ENCODE measurements at regions not wholly inside any gene's neighbourhood (a gene's known extent, or its start where the extent isn't known, plus 50 kb on each side); places are given as distances from the start of the nearest gene placed in this dataset.

GRCh38 chr13:90027409-90027808, 1320.1 kb upstream of the MIR17HG start:
- no peak for DNase-seq (ENCODE audit: low read depth)
- H3K4me3 ChIP-seq (ENCODE audit: low read depth, low read length), result no peak overlapping the region
- no peak for TF ChIP-seq CTCF (IDR thresholded peaks at IDR 0.05; ENCODE audit: insufficient read depth, low read length)

DNA sequence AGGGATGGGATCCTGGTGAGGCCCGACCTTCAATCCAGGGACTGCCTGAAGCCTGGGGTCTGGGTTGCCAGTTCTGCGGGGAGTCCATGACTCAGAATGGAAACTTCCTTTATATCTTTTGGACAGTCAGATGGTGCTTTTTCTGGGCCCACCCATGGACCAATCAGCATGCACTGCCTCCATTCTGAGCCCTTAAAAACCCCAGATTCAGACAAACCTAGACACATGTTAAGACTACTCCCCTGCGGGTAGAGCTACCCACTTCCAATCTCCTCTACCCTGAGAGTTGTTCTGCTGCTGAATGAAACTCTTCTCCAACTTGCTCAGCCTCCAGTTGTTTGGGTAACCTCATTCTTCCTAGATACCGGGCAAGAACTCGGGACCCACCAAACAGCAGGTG, 1315.2 kb upstream of the MIR17HG start:
- no peak overlapping the region for H3K4me3 ChIP-seq (ENCODE audit: low read depth, low read length)
- no peak for TF ChIP-seq CTCF (IDR thresholded peaks at IDR 0.05; ENCODE audit: insufficient read depth, low read length)
- no peak for DNase-seq (ENCODE audit: low read depth)

DNA sequence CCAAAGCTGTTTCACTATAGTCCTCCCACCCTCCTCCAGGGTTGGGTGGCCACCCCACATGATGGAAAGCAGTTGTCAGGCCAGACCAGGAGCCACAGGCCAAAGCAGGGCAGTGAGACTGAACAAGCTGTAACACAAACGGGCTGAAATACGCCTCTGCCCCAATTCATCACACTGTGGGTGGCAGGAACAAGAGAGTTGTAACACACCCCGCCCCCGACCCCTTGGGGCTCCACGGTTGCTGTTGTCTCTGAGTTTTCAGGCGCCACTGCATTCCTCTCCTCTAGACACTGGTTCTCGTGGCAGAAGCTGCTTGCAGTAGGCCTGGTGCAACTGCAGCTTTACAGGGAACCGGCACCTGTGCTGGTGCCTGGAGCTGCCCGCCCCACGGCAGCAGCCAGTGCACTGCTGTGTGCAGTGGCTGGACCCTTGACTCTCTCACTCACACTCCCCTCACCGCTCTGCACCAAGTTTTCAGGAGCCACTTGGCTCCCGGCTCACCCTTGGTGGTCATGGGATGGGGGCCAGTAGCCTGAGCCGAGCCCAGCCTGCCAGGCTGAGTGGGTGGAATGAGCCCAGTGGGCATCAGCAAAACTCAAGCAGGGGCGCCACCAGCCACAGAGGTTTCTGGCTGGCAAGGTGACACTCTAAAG, 1314.5 kb upstream of the MIR17HG start:
- no peak overlapping the region for H3K4me3 ChIP-seq (ENCODE audit: low read depth, low read length)
- no peak for DNase-seq (ENCODE audit: low read depth)
- TF ChIP-seq CTCF (IDR thresholded peaks at IDR 0.05; ENCODE audit: insufficient read depth, low read length), result no peak

DNA sequence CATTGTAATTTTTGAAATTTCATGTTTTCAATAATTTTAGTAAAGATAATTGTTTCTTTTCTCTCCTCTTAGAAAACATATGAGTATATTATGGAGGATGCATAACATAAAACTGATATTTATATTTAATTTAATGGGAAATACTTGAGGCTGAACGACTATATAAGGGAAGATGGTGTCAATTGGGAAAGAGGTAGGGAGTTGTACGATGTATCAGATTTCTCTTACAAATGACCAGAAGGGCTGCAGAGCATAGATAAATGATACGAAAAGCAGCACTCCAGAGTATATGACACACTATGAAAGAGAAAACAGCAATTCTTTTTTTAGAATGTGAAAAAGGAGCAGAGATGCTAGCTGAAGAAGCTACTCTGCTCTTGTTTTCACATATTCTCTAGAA, 1308.0 kb upstream of the MIR17HG start:
- DNase-seq (ENCODE audit: low read depth), result no peak
- H3K4me3 ChIP-seq (ENCODE audit: low read depth, low read length), result no peak overlapping the region
- no peak for TF ChIP-seq CTCF (IDR thresholded peaks at IDR 0.05; ENCODE audit: insufficient read depth, low read length)

- H3K4me3 ChIP-seq (ENCODE audit: low read depth, low read length), result no peak overlapping the region
- no peak for TF ChIP-seq CTCF (IDR thresholded peaks at IDR 0.05; ENCODE audit: insufficient read depth, low read length)
- DNase-seq (ENCODE audit: low read depth), result no peak
These were observed 1299.9 kb upstream of the MIR17HG start for GRCh38 chr13:90047600-90047999.

DNA sequence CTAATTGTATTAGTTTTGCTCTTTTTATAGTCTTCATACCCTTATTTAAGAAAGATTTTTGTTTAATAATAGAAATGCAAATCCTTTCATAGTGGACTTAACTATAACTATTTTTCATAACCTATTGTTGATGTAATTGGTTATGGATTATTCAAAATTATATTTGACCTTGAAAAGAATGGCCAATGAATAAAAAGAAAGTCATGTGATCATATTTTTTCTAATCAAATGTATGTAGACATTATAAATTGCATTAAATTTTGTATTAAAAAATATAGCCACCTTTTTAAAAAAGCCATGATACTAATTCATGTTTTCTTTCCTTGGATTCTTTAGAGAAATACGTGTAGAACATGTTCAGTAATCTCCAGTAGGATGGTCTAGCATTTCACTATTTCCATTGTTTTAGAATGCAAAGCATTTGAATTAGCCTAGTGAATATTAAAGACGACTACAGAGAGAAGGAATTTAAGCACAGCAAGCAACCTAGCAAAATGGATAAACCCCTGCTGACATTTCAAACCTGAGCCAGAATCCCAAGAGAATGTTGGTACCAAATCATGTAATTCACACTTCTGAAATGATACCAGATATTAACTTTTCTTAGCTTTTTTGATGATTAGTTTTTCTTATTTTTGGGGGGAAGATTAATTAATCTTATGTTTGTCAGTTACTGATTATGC, 1297.4 kb upstream of the MIR17HG start:
- DNase-seq (ENCODE audit: low read depth), result no peak
- TF ChIP-seq CTCF (IDR thresholded peaks at IDR 0.05; ENCODE audit: insufficient read depth, low read length), result no peak
- H3K4me3 ChIP-seq (ENCODE audit: low read depth, low read length), result no peak overlapping the region
